NCI-H345 treated with DMSO at 0.1 percent for 48 hours (cell line): ENCODE measurements at regions not wholly inside any gene's neighbourhood (a gene's known extent, or its start where the extent isn't known, plus 50 kb on each side); places are given as distances from the start of the nearest gene placed in this dataset.

ENCODE experiments used
- DNase-seq: peaks from one replicate; lab custom pipeline; 2025; ENCODE audit not compliant: unreplicated experiment; lab: John Stamatoyannopoulos, UW

GRCh38 chr20:20888266-20888656, 175.8 kb upstream of the RALGAPA2 start:
- DNase-seq, result no peak

- DNase-seq, result peak; percentile 18
Measured at GRCh38 chr20:20887593-20888265, 175.3 kb upstream of the RALGAPA2 start.

GRCh38 chr20:20881808-20882207, 169.4 kb upstream of the RALGAPA2 start:
- no peak for DNase-seq

DNA sequence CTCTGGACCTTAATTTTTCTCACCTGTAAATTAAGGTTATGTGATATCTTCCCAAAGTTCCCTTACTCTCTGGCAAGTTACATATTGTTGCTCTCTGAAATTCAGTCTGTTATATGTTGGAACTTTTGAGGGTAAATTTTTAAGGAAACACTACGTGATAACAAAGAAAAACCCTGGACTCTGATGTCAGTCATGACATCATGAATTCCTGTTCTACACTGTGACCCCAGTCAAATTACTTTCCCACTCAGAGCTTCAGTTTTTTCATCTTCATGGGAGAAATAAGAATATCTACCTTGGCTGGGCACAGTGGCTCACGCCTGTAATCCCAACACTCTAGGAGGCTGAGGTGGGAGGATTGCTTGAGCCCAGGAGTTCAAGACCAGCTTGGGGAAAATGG, 164.6 kb upstream of the RALGAPA2 start:
- DNase-seq, result no peak

GRCh38 chr20:20875716-20876115, 163.3 kb upstream of the RALGAPA2 start:
- no peak for DNase-seq

DNA sequence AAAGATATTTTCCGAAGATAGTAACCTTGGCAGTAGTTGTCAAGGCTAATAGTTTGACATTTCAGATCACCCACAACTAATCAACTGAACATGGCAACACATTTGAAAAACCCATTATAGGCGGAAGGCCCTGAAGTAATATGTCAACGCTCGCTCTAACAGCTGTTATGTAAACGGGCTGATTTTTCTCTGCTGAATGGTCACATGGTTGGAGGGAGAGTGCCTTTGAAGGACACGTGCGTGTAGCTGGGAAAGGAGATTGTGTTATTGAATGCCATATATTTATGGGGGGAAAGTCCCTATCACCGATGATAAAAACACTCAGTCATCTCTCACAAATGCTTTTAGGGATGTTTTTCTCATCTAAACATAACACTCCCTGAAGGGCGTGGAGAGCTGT, 160.0 kb upstream of the RALGAPA2 start:
- no peak for DNase-seq

GRCh38 chr20:20869161-20869775, 156.8 kb upstream of the RALGAPA2 start:
- no peak for DNase-seq

GRCh38 chr20:20864351-20865096, 152.1 kb upstream of the RALGAPA2 start:
- peak; percentile 66 for DNase-seq

DNA sequence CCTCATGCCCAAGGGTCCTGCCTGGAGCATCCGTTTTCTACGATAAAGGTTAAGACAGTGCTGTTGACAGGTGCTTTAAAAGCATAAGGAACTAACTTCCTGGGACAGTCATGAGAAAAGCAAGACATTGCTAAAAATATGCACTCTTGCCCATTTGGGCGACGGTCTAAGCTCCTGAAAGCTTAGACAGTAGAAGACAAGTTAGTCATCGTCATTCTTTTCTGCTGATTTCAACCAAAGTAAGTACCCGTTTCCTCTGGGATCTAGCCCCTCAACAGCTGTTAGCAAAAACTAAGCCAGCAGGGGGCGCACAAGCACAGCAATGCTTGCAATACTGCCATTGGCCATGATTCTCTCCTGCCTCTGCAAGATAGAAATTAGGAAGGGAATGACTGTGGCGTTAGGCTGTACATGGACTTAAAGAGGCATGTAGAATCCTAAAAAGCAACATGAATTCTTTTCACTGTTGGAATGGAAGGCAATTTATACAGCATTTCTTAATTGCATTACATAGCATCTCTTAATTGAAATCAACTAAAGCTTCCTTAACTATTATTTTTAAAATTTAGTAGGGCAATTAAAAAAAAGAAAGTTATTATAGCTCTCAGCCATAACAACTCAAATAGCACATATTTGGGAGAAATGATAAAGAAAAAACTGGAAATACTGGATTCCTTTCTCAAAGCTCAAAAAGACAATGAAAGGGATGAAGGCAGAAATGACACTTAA, 147.8 kb upstream of the RALGAPA2 start:
- DNase-seq, result peak; percentile 90

DNA sequence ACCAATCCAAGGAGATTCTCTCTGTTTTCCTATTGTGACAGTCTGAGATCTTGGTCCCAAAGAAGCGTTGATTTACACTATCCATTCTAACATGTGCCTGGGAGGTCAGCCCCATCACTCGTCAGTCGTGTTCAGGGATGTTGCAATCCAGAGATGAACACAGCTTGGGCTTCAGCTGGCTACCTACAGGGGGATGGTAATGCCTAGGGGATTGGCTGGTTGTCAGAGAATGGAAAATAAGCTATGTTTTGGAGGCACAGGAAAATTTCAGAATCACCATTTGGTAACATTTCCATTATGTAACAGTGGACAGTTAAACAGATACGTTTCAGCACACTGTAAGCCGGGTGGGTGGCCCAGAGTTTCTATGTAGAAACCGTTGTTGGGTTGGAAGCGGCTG, 147.1 kb upstream of the RALGAPA2 start:
- no peak for DNase-seq

DNA sequence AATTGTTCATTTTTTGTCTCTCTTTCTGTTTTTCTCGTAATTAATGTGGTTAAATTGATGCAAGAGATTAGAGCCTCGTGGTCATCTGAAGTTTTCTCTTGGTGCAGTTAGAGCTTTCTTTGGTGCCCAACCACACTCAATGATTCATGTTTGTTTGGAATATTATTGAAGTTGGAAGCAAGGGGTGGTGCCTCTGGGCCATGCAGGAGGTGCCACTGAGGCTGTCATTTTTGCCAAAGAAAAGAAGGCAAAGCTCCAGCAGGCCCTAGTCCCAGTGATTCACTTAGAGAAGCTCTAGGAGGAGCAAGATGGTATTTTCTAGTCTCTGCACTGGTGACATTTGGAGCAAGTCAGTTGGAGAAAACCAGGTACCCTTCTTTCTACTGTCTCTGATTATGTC, 144.5 kb upstream of the RALGAPA2 start:
- no peak for DNase-seq

GRCh38 chr20:20856306-20856705, 143.9 kb upstream of the RALGAPA2 start:
- no peak for DNase-seq

- DNase-seq, result no peak
Measured at GRCh38 chr20:20851385-20851784, 138.9 kb upstream of the RALGAPA2 start.

- DNase-seq, result no peak
Measured at GRCh38 chr20:20850407-20850806, 138.0 kb upstream of the RALGAPA2 start.

DNA sequence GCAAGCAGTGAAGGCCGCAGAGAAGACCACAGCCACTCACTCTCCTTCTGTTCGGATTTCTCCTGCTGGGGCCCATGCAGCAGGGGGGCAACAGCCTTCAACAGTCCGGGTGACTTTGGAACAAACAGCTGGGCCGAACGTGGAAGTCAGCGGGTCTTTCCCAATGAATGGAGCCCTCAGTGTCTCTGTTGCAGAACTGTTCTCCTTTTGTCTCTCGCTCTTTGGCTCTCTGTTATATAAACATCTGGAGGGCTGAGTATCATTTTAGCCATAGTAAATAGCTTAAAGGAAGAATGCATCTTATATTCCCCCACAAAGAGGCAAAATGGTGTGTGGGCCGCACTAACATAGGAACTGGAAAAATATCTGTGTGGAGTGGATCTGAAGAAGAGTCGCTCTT, 136.7 kb upstream of the RALGAPA2 start:
- DNase-seq, result no peak

GRCh38 chr20:20847814-20848213, 135.4 kb upstream of the RALGAPA2 start:
- no peak for DNase-seq

DNA sequence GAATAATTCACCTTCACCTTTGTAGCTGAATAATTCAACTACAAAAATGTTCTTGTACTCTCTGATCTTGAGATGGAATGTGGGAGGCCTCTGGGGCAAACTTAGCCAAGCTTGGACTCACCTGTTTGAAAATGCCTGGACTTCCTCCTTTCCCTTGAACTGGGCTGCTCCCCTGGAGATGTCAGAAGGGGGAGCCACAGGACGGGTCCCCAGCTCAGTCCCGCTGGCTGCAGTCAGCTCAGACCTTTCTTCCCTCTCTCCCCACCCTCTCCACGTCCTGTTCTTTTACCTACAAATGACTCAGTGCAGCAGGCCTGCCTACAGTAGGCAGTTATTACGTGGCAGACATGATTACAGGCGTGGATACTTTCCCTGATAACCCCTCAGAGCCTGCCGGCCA, 131.5 kb upstream of the RALGAPA2 start:
- no peak for DNase-seq

DNA sequence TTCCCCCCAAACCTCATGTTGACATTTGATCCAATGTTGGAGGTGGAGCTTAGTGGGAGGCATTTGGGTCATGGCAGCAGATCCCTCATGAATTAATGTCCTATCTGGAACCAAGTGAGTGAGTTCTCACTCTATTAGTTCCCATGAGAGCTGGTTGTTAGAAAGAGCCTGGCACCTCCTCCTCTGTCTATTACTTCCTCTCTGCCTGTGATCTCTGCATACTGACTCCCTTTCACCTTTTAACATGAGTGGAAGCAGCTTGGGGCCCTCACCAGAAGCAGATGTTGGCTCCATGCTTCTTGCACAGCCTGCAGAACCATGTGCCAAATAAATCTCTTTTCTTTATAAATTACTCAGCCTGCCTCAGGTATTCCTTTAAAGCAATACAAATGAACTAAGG, 127.3 kb upstream of the RALGAPA2 start:
- DNase-seq, result no peak

DNA sequence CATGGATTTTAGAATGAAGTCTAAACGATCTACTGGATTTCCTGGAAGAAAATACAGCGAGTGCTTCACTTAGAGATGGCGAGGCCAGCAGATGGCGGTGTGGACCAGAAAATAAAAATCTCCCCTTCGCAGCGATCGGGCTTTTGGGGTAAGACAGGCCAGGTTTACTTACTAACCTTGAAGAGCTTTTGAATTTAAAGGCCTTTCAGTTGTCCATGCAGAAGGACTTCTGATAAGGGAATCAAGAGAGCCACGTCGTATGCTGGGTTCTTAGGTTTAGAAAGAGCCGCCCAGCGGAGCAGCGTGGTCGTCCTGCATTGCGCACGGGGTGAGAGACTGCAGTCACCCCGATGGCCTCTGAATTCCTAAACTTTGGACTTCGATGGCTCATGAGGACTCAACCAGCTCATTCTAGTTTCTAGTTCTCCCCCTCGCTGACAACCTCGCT, 125.2 kb upstream of the RALGAPA2 start:
- peak; percentile 41 for DNase-seq

DNA sequence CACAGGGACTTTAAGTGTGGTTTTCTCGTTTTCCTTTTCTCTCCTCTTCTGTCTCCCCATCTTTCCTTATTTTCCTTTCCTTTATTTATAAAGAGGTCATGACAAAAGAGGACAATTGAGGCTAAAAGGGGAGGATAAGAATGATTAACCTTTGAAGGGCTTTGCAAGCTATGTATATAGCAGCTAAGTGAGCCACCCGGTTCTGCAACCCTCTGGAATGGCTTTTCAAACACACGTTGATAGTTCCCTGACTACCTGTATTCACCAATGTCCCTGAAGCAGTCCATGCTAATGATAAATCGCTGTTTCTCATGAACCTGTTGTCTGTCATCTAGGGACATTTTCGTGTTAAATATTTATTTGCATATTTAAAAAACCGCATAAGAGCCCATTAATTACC, 124.4 kb upstream of the RALGAPA2 start:
- DNase-seq, result no peak

GRCh38 chr20:20835897-20836296, 123.5 kb upstream of the RALGAPA2 start:
- no peak for DNase-seq

DNA sequence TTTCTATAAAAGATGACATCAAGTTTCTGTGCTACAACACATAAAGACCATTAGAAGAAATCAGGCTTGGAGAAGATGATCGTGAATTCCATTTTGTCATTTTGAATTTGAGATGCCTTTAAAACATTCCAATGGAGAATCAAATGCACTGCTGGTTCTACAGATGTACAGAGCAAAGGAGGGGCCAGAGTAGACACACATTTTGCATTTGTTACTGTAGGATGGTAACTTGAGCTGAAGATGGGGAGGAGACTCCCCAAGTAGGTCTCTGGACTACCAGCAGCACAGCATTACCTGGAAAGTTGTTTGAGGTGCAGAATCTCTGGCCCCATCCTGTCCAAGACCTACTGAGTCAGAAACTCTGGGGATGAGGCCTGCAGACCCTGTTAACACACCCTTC, 121.6 kb upstream of the RALGAPA2 start:
- DNase-seq, result no peak
